DND-41 (cell line): ENCODE measurements at regions not wholly inside any gene's neighbourhood (a gene's known extent, or its start where the extent isn't known, plus 50 kb on each side); places are given as distances from the start of the nearest gene placed in this dataset.

Source experiments
- EZH2 ChIP-seq: IDR thresholded peaks from 3 replicates; pipeline ENCODE4 v1.6.1; 2012; ENCODE audit warnings: borderline replicate concordance, low read depth, mild to moderate bottlenecking, moderate library complexity, low read length, inconsistent platforms; ENCODE audit not compliant: severe bottlenecking
- TF ChIP-seq, protein P1 (sequence below): IDR thresholded peaks from 2 replicates; pipeline ENCODE4 v1.5.1; 2012; ENCODE audit warnings: borderline replicate concordance, low read length, moderate library complexity, mild to moderate bottlenecking; ENCODE audit not compliant: poor library complexity, severe bottlenecking; ENCODE audit errors: extremely low read depth

DNA sequence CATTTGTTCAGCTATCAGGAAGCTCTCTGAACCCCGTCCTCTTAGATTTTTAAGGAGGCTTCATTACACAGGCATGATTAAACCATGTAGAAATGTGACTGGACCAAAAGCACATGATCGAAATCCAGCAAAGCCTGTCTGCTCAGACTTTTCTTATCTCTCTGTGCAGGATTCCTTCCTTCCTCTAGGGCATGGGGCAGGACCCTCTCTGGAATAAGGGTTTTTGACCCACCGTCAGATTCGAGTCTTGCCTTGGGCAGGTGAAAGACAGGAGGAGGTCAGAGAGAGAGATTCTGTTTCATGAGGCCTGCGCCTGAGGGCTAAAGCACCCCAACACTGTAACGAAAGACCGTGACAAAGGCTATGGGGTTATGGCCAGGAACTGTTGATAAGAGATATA is 136.8 kb downstream of the RHOU start:
- TF ChIP-seq, protein P1, sequence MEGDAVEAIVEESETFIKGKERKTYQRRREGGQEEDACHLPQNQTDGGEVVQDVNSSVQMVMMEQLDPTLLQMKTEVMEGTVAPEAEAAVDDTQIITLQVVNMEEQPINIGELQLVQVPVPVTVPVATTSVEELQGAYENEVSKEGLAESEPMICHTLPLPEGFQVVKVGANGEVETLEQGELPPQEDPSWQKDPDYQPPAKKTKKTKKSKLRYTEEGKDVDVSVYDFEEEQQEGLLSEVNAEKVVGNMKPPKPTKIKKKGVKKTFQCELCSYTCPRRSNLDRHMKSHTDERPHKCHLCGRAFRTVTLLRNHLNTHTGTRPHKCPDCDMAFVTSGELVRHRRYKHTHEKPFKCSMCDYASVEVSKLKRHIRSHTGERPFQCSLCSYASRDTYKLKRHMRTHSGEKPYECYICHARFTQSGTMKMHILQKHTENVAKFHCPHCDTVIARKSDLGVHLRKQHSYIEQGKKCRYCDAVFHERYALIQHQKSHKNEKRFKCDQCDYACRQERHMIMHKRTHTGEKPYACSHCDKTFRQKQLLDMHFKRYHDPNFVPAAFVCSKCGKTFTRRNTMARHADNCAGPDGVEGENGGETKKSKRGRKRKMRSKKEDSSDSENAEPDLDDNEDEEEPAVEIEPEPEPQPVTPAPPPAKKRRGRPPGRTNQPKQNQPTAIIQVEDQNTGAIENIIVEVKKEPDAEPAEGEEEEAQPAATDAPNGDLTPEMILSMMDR = no peak
- TF ChIP-seq EZH2 = no peak
